Activated effector memory CD4-positive, alpha-beta T cell treated with Interleukin-2 at 50 U/mL for 16 hours (primary cell): ENCODE measurements at regions not wholly inside any gene's neighbourhood (a gene's known extent, or its start where the extent isn't known, plus 50 kb on each side); places are given as distances from the start of the nearest gene placed in this dataset.

Source experiments
- DNase-seq: peaks from one replicate; pipeline ENCODE4 v3.0.0-alpha.2; 2020

DNA sequence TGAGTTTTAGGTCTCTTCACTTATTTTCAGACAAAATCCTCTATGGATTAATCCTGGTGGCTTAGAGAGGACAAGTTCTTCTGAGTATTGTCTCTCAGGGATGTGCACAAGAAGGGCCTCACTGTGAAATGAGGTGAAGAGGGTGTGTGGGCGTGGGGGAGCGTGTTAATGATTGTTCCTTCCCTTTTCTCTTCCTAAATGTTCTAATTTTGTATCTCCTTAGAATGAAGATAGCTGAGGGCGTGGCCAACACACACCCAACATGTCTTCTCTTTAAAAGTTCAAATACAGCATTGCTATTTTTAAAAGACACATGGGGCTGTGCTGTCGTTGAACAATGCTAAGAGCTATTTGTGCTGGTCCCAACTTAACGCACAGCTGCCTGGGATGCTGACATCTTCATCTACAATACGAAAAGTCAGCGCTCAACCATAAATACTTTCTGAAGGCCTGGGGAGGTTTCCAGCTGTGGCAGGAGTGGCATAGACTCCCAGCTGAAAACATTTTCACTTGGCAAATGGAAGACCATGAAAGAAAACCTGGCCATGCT, 135.9 kb downstream of the JCAD start:
- DNase-seq = no peak

DNA sequence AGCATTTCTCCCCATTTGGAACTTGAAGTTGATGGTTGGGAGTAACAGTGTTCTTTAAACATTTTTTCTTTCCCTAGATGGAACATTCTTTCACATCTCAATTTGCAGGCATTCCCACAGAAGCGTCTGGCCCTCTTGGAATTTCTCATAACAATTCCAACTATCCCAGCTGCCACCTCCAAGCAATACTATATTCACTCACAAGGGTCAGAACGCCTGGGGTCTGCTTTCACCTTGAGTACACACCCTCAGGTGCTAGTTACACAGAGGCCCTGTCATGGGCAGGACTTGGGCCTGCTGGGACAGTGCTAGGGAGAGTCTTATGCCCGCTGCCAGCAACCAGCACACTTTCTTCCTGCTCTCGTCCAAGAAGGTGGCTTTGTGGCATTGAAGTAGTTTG, 136.5 kb downstream of the JCAD start:
- DNase-seq = no peak

DNA sequence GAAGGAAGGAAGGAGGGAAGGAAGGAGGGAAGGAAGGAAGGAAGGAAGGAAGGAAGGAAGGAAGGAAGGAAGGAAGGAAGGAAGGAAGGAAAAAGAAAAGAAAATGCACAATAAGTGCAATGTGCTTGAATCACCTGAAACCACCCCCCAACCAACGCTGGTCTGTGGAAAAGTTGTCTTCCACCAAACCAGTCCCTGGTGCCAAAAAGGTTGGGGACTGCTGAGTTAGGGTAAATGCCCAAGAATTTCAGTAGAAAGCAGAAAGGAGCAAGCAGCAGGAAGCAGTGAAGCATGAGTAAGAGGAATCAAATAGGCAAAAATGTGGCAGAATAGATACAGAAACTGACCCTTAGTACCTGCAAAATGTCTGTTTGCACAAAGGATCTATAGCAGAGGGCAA, 137.2 kb downstream of the JCAD start:
- no peak for DNase-seq

DNA sequence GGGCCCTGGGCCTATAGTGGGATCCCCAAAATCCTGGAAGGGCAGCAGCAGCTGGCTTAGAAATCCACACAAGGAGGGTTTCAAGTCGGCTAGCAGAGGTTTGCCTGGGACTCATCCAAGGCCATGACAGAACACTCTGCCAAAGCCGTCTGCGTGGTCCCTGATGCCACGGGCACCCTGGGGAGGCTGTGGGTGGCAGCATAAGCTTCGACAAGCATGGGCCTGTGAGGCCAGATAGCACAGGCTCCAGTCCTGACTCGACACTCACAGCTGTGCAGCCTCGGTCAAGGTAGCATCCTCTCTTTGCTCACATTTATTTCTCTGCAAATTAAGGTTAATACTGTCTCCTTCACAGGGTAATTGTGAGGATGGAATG, 138.3 kb downstream of the JCAD start:
- no peak for DNase-seq

DNA sequence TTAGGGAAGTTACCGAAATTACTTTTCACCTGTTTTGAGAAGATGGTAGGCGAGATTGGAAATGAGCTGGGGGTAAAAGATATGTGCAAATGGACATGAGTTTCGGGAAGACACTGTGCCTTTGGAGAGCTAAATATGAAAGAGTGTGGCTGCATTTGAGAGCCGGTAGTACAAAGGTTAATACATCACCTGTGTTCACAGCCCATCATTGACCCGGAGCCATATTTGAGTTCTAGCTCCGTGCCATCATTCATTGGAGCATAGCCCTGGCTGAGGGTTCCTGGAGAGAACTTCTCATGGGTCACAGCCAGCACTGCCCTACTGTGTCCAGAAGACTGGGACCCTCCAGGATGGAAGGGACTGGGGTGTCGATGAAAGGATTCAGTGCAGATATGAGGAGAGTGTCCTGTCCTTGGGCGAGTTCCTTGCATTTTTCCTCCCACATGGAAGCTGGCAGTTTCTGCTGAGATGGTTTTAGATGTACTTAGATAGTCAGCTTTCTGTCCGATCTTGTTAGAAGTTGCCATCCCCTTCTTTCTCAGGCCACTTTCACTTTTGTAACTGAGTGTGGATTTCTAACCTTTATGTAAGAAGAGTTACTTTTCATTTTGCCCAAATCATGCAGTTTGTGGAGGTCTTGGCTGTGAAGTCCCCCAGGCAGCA, 138.8 kb downstream of the JCAD start:
- DNase-seq = no peak

DNA sequence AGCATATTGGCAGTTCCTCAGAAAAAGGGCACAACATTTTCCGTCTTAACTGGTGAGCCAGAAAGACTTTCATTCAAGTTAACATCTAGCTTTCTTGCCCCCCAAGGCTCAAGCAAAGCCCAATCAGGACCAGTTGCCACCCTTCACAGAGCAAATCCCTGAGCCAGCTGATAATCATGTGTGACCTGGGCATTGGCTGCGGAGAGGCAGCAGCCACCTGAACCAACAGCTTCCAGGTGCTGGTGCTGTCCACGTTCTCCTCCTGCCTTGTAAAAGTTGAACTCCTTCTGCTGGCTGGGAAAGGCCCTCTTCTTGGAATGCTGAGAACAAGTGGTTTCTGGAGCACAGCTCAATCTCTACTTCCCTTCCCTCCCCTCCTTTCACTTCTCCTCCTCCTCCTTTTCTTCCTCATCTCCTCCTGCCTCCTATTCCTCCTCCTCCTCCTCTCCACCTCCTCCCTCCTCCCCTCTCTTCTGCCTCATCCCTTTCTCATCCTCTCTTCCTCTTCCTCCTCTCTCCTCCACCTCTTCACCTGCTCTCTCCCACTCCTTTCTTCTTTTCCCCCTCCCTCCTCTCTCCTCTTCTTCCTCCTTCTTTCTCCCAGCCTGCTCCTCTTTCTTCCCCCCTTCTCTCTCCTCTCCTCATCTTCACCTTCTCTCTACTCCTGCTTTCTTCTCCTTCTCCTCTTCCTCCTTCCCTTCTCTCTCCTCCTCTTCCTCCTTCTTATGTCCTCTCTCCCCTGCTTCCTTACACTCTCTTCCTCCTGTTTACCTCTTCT, 140.6 kb downstream of the JCAD start:
- no peak for DNase-seq

DNA sequence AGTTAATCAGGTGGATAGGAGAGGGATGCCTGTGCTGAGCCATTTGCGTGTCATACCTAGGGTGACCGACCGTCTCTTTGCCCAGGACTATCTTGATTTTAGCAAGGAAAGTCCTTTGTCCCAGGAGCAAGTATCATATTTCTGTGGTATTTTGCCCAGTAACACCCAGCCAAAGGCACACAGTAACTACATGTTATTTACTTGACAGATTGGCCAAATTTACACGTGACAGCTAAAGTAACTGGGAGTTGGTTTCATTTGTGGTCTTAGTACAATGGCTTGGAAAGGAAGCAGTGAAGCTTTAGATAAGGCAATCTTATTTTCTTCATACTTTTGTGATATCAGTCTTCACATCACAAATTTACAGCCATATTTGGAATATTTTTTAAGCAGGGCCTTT, 142.1 kb downstream of the JCAD start:
- DNase-seq = no peak

DNA sequence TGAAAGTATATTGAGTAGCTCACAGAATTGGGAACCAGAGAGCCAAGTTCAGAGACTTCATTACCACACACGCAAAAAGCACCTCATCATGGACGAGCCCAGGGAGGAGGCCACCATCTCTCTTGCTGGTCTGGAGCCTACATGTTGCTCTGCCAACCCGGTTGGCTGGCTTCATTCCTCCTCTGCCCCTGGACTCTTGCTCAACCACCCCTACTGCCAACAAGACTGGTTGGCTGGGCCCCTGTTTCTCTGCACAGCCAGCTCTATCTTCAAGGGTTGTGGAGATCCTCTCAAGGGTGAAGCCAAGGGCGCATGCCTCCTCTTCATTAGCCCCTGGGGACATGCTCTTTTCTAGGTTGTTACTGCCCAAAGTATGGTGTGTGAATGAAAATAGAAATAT, 142.7 kb downstream of the JCAD start:
- no peak for DNase-seq

DNA sequence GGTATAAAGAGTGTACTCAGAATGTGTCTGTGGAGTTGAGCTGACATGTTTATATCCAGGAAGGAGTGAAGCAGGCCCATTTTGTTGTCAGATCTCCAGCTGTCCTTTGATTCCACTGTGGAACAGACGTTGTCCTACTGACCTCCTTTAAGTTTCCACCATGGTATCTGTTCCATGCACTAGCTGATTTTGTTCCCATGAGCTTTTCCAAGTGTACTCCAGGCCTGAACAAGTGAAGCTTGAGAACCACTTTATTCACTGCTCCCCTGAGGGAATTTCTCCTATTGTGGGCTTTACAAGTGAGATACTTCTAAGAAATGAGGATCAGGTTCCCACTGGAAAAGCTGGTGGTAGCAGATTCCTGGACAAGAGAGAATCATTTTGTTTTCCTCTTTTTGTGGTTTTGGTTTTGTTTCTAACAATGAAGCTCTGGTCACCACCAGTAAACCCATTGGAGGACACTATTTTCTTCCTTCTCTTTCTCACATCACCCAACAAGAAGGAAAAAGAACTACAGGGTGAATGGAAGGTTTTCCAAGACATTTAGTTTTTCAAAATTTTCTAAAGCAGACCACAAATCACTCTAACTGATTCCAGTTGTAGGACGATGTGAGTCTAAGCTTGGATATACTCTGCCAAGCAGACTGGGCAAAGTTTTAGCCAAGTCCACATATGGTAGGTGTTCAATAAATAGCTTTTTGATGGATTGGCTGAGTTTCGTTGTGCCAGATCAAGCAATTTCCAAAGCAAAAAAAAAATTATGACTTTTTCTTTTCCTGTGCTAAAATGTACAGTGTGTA, 144.2 kb downstream of the JCAD start:
- no peak for DNase-seq

DNA sequence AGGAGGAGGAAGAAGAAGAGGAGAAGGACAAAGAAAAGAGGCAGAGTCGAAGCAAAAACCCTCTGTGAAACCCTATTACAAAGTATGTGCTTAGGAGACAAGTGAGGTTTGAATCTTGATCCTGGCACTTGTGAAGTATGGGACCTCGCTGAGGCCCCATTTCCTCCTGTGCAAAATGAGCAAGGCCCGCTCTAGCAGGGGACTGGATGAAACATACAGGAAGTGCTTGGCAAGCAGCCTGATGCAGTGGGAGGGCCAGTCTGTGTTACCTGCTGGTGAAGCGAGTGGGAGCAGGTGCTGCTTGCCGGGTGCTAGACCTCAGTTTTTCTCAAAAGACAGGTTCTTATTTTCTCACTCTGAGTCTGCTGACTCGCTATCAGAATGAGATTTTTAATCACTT, 150.4 kb downstream of the JCAD start:
- DNase-seq = no peak

DNA sequence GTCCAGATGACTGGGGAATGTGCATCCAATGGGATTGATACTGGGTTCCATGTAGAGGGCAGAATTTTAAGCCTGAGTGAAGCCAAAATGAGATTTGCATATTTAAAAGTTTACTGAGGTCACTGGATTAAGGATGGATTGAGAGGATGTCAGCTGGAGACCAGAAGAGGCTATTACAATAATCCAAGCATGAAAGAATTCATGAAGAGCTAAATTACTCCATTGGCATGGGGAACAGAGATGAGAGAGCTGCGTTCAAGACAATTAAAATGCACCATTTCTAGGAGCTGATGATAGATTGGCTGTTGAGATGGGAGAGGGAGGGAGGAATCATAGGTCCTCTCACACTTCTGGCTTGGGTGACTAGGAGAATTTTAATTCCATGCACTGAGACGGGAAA, 158.5 kb downstream of the JCAD start:
- DNase-seq = no peak

DNA sequence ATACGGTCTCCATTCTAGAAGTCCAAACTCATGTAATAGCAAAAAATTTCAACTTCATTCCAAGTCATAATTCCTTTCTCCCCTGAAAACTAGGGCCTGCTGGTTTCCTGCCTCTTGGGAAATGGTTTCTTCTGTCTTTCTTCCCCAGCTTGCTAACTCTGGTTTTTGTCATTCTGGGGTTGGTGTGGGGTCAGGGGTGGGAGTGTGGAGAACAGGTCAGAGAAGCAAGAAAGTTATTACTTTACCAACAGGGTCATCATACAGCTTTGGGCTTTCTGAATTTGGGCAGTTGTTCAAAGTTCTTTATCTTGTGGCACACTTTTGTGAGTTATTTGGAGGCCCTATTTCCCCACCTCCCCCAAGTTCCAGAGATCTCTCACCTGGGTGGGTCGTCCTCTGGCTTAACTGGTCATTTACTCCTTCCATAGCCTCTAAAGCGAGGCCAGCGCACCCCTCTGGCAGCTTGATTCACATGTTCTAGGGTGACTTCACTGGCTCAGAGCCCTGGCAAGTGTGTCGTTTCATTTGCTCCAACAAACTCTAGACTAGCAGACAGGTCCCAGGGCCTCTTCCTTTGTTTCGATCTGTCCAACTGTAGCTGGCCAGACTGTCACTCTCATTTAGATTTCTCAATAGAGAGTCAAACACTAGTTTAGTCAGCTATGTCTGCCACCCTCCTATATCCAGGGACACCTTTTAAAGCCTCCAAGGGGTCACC, 161.2 kb downstream of the JCAD start:
- no peak for DNase-seq

DNA sequence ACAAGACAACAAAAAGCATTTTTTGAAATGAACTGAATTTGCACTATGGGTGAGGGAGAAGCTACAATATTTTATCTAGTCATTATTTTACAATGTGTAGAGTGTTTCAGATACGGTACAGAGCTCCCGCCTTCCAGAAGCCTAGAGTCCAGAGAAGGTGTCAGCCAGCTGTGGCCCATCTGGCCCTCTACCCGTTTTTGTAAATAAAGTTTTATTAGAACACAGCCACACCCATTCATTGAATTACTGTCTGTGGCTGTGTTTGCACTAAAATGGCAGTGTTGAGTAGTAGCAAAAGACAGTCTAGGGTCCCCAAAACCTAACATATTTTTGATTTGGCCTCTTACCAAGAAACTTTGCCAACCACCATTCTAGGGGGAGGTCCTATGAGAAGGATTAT, 162.0 kb downstream of the JCAD start:
- no peak for DNase-seq

DNA sequence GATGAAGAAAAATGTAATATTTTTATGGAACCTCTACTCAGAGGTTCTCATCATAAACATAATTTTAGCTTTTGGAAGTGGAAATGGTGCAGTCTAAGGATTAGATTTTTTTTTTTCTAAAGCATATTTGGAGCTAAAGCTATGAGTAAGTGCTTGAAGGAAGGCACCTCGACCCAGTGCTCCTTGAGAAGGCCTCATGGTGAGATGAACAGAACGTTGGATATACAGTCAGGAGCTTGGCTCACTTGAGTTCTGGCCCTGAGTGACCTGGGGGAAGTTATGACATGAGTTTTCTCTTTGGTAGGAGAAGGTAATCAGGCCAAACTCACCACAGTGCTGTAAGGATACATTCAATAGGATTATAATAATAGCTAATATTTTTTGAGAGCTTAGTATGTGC, 163.3 kb downstream of the JCAD start:
- no peak for DNase-seq

DNA sequence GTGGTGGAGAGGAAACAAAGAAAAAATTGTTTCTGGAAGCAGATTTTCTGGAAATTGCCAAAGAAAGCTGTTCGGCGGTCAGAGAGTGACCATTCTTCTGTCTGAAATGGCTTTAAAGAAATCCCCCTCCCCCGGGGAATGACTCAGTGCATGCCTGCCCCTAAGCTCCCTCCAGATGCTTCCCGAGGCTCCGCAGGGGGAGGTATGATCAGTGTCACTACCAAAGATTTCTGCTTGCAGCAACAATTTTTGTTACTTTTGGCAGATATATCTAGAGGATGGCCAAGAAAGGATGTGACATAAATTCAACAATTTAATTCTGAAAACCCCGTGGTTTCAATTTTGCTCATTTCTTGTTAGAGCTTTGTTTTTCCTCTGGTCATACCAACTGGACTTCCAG, 163.9 kb downstream of the JCAD start:
- no peak for DNase-seq

DNA sequence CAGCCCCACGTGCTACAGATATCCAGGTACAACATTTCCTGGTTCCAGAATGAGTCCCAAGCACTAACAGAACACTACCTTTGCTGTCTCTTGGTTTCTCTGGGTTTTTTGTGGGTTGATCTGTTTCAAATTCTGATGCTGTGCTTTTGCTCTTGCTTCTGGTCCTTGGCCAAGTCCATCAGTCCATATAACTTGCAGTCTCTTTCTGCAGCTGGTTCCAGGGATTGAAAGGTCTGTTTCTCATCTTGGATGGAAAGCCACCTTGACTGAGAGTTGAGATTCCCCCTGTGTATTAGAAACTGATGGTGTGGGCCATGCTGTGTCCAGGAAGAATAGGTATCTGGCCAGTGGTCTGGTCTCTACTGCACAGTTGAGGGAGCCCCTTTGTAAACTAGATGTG, 171.1 kb downstream of the JCAD start:
- DNase-seq = no peak

DNA sequence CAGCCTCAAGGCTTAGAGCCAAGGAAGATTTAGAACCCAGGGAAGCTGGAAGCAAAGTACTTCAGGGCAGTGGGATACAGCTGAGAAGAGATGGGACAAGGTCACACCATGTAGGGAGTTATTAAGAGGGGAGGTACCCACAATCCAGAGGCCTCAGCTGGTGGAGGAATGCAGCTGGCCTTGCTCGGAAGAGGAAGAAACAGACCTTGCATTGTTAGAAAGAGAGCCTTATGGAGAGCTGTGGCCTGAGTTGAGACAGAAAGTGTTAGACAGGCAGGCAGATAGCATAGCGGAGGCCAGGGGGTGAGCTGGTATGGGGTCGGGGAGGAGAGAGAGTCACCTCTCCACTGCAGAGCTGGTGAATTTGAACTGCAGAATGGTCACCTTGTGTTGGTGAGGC, 173.1 kb downstream of the JCAD start:
- DNase-seq = no peak

DNA sequence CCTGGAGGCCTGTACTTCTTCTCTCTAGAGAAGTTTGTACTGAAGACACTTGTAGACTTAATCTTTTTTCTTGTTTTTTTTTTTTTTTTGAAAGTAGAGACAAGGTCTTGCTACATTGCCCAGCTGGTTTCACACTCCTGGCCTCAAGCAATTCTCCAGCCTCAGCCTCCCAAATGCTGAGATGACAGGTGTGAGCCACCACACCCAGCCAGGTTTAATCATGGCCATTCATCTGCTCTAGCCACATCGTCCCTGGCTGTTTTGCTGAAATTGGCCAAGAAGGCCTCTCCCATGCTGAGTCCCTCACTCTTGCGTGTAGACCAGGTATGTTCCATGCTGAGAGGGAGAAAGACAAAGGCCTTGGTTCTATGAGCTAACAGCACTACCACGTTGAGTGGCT, 176.2 kb downstream of the JCAD start:
- DNase-seq = no peak

DNA sequence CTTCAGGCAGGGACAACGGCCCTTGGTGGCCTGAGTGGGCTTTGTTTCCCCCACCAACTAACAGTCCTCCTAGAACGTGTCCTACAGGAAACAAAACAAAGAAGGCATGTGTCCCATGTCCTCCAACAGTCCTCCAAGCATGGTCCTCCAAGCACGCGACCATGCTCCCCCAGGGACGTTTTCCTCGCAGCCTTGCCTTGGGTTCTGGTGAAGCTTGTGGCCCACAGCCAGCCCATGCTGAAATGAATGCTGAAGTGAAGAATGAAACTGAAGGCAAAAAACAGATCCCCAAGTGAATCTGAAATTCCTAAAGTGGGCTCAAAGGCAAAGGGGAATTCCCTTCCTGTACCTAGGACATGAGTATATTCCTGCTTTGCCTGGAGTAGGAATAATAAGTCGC, 176.6 kb downstream of the JCAD start:
- no peak for DNase-seq

DNA sequence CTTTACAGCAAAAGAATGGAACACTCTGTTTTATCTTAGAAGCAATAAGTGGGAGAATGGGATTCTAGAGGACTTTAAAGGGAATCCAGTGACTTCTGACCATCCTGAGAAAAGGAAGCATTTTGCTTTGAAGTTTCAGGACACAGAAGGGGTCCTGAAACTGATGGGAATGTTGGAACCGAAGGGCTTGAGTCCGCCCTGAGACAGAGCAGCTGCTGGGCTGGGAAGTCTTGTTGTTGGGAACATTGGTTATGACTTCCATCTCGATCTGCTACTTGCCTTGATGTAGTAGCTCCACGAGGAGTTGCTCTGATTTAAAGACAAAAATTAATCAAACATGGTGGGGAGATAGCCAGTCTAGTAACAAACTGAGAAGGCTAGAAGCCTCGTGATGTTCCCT, 177.6 kb downstream of the JCAD start:
- DNase-seq = no peak

DNA sequence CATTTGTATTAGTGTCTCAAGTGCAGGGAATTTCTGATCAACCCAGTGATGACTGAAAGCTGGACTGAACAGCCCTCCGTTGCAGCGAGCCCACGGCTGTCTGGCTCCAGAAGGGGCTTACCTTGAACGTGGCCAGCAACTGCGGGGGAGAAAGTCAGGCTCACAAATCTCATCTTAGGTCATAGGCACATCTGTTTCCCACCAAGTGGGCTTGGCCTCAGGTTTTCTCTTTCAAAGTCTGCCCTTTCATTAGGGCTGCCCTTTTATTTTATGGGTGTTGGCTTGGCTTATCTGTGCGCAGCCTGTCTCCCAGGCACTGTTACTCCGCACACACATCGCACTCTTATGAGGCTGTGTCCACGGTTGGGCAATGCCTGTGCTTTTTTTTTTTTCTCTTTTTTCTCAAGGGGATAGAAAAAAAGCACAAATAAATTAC, 178.0 kb downstream of the JCAD start:
- no peak for DNase-seq

DNA sequence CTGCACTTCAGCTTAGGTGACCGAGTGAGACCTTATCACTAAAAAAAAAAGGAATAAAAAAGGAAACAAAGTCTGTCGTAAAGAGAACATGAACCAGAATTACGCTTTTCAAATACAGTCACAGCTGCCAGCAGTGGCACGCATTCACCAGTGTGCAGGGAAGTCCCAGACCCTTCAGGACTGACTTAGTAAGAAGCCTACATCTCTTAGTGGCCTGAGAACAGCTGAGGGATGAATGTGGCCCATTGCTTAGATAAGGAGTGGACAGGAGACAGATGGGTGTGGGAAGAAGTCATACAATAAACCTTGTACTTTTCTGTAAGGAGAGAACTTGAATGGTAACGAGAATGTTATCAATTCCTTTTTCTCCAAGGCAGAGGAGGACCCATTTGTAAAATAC, 178.5 kb downstream of the JCAD start:
- DNase-seq = no peak

DNA sequence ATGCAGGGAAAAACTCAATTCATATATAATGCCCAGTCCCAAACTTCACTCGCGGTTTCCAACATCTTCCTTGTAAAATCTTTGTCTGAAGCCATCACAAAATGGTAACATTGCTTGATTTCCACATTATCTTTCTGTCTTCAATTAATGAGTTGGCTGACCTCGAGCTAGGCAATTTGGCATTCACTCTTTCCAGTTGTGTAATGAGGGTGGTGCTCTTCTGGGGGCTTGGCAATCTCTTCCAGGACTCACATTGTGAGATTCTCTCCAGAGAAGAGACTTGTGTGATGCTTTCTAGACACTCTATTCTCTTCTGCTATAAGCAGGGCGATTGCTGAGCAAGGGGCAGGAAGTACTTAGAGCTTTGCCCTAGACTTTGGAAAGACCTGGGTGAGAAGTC, 179.5 kb downstream of the JCAD start:
- DNase-seq = no peak
